GM19043 (cell line): ENCODE measurements at regions not wholly inside any gene's neighbourhood (a gene's known extent, or its start where the extent isn't known, plus 50 kb on each side); places are given as distances from the start of the nearest gene placed in this dataset.

Experiments
- ATAC-seq: cut with Tn5 transposase; IDR thresholded peaks from one replicate; pipeline ENCODE4 v1.9.1; 2021; ENCODE audit warnings: low read depth; ENCODE audit not compliant: unreplicated experiment

DNA sequence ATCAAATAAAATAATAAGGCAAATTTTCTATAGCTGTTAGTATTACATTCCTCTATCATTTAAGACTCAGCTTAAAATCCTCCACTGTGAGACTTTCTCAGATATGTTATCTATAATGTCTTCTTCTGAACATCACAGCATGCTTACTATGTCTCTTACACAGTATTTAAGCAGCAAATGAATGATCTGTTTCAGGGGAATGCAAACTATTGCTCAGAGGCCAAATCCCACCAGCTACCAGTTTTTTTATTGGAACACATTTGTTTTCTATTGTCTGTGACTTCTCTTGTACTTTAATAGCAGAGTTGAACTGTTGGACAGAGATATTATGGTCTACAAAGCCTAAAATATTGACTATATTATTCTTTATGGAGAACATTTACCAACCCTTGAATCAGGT lies 59.6 kb downstream of the C3orf38 start:
- no peak for ATAC-seq

DNA sequence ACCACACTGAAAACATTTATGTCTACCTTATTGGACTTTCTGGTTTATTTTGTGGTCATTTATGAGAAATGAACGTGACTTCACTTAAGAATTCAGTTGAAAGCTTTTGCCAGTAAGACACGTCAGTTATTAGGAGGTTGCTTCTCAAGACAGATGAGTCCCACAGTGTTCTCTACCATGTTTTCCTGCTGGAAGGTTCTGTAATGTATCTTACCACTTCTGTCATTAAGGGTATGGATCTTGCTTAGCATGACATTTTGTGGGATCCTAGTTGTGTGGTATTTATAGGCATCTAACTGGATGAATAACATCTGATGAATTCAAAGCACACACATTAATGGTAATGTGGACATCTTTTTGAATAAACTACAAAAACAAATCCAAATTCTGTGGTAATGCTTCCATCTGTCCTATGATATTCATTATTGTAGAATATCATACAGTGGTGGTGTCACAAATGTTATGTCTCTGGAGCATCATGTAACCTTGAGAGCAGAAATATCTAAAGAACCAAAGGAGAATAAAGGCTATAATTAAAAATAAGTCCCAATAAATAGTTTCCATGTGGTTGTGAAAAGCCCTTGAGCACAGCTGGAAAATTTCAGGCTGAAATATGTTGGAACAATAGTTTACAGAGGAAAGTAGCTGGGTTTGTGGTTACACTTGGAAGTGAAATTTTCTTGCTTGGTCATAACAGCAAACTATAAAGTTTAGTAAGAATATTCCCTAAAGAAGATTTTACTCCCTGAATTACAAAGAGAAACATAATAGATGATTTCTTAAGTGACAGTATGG lies 61.5 kb downstream of the C3orf38 start:
- ATAC-seq = no peak

DNA sequence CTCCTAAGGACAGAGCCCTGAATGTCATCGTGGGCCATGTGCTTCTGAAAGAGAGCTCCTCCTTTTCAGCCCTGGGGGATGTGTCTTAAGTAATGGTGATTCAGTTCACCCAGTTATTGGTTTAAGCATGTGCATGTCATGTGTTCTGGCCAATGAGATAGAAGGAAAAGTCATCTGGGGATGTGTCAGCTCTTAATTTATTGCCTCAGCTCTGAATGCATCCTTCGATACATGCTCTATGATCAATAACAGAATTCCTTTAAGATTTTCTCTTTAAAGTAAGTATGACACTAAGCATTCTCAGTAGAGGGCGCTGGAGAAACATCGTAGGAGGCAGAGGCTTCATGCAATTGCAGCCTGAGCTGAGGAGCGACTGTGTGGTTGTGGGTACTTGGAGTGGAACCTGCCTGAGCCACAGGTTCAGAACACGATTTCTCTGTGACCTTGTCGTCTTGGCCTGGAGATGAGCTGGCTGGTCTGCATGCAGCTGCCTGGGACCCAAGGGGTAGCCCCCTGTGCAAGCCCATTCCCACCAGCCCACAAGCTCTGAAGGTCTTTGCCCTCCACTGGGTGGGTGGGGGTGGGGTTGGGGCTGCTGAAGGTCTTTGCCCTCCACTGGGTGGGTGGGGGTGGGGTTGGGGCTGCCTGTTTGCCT lies 69.5 kb downstream of the C3orf38 start:
- ATAC-seq = peak; percentile 69

DNA sequence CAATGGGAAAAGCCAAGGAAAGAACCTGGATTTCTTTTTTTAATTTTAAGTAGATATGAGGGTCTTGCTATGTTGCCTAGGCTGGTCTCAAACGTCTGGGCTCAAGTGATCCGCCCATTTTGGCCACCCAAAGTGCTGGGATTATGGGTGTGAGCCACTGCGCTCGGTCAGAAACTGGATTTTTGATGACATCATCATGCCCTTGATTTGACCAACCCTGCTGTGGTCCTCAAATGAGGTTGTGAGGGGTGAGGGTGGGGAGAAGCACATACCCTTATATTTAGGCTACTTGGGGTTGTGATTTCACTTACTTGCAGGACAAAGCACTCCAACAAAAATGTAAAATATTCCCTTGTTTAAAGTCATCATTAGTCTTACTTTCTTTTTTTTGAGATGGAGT lies 70.4 kb downstream of the C3orf38 start:
- no peak for ATAC-seq

DNA sequence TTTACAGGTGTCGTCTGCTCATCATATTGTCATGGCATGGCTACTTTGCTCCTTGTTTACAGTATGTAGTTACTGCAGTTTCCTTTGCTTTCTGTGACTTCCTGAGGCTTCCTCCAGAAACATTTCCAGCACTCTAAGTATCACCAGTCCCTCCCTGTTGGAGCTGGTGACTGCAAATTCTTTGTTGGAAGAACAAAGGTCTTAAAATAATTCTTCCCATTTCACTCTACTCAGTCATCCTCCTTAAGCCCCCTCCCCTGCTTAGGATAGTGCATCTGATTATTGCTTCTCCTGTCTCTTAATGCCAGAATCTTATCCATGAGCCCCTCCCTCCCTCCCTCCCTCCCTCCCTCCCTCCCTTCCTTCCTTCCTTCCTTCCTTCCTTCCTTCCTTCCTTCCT lies 72.0 kb downstream of the C3orf38 start:
- ATAC-seq = no peak

DNA sequence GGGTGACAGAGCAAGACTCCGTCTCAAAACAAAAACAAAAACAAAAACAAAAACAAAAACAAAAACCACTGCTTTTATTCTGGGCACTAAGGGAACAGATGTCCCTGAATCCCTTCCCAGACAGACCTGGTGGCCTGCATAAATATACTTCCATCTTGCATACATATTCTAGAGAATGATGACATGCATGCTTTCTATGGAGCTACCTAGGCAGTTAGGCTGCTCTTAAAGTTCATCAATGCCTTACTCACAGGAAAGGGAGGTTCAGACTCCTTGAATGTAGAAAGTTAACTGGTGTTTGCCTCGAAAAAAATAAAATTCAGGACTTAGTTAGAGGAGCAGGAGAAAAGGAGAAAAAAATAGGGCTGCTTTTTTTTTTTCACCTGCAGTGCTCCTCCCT lies 72.6 kb downstream of the C3orf38 start:
- ATAC-seq = no peak

DNA sequence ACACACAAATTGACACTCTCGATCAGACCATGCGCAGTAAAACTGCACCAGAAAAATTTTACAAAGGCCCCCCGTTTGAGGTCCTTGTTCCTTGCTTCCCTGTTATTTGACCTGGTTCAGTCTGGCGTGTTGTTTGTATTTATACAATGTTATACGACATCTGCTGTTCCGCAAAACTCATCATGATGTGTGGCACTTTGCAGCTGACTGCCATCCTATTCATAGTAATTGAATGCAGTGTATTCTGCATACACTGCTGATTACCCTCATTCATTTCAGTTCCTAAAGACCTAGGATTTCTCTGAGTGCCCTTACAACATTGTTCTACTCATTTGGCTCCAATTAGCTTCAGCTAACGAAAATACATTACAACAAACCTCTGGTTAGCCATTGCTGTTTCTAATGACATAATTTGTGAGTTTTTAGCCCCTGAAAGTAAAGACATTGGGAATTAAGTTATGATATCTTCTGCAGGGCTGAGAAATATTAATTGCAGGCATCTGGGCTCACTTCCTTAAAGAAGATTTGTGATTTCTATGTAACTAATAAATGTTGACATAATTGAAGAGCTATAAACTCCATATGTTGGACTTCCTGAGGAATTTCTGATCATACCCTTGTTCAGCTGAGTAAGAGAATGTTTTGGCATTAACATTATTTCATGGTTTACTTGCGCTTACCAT lies 75.7 kb downstream of the C3orf38 start:
- no peak for ATAC-seq

DNA sequence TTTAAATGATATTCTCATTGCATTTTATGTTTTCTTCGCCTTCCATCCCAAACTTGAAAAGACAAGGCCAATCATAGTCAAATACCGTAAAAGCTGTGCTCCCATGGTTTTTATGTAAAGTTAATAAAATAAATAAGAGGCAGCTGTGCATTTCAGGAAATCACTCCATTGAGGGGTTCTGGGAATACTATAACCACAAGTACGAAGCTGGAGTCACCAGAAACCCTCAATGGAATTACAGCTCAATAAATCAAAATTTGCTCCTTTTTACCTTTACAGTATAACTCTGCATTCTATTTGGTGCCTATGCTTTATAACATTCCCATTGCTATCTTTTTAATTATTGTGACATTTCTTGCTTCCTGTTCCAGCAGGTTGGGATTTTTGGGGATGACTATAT lies 77.2 kb downstream of the C3orf38 start:
- ATAC-seq = no peak

DNA sequence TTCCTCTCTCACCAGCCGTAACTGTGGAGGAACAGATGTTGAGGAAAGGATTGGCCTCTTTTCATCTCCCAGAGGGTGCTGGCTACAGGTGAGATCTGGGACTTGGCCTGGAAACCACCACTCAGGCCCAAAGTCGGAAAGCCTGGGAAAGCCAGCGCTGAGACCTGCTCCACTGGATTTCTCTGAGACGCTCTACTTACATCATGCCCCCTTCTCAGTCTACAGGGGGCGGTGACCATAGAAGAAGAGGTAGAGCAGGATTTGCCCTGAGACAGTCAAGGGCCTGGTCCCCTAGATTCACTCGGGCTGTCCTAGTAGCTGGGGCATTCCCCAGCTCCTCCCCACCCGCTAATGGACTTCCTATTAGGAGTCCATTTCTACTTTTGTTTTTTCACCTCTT lies 80.9 kb downstream of the C3orf38 start:
- no peak for ATAC-seq

DNA sequence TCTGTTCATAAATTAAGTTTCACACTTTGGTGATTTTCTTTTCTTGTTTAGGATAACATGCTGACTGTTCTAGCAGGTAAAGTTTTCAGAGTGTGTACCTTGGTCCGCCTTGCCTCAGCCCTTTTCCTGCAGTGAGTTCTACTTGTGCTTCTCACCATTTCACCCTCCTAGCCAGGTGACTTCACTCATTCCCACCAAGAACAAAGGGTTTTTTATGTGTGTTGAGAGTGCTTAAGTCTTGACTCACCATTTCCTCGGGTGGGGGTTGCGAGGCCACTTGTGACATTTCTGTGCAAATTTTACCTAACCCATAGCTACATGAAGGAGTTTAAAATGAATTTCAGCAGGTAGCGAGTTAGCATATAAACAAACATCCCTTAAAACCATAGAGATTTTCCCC lies 81.4 kb downstream of the C3orf38 start:
- ATAC-seq = no peak

DNA sequence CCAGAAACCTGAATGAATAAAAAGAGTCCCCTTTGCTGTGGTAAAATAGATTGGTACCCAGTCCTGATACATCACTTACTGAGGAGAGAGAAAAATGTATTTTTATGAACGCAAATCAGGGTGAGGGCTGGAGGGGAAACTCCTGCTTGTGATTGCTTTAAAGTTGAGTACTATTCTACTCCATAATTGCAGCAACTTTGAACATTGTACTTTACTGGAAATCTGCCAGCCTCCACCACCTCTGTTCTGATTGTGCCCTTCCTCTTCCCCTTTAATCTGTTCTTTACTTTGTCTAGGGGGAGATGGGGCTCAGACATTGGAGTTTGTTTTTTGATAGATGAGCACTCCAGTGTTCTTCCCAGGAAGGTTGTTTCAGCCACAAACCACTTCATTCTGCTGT lies 81.9 kb downstream of the C3orf38 start:
- ATAC-seq = no peak

DNA sequence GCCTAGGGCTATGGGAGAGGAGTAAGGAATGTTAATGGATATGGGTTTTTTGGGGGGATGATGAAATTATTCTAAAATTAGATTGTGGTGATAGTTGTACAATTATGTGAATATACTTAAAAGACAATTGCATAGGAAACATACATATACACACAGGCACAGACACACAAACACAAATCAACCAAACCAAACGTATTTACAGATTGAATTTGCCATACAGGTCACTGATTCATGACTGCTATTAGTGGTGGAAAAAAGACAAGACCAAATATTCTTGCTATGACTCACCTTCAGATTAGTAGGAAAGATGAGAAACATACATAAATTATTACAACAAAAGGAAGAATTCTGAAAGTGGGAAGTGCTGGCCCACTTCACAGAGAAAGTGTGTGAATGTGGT lies 85.3 kb downstream of the C3orf38 start:
- no peak for ATAC-seq

DNA sequence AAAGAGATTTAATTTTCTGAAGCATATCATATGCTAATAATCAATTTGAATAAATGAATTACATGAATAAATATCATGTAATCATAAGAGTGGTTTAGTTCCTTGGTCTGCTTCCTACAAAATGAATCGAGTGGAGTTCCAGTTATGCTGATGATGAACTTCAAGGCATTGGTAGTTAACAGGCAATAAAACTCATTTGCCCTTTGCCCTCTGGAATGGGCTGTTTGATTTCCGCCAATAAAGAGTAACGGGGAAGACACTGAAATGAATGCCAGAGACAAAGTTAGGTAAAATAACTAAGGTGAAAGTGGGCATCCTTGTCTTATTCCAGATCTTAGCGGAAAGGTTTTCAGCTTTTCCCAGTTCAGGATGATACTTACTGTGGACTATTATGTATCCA lies 90.1 kb downstream of the C3orf38 start:
- no peak for ATAC-seq

DNA sequence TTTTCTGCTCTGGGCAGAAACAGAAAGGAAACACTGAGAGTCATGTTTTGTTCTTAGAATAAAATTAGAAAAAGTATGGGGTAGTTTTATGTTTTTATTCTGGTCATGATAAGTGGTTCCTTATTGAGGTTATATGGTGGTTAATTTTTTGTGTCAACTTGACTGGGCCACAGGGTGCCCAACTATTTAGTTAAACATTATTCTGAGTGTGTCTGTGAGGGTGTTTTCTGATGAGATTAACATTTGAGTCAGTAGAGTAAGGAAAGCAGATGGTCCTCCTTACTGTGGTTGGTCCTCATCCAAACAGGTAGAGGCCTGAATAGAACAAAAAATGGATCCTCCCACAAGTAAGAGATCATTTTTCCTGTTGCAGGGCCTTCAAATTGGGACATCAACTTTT lies 98.9 kb downstream of the C3orf38 start:
- no peak for ATAC-seq

DNA sequence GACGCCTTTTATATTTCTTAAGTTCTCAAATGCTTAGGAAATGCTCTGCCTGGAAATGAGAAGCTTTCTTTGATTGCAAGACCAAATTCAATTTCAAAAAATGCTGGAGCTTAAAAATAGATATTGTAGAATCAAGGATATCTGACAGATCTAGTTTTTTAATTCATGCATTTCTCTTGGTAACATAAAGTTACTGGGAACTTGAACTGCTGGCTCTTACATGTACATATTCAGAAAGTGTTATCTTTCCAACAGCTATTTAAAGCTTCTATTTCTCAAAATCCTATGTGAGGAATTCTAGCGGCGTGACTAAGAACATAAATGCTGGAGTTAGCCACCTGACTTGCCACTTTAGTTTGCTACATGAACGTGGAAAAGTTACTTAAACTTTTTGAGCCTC lies 109.3 kb downstream of the C3orf38 start:
- no peak for ATAC-seq

DNA sequence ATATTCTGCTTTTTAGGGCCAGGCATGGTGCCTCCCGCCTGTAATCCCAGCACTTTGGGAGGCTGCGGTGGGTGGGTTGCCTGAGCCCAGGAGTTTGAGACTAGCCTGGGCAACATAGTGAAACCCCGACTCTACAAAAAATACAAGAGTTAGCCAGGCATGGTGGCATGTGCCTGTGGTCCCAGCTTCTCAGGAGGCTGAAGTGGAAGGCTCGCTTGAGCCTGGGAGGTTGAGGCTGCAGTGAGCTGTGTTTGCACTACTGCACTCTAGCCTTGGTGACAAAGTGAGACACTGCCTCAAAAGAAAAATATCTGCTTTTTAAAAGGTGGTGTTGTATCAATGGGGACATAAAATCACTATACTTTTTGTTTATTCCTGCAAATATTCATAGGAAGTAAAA lies 112.8 kb downstream of the C3orf38 start:
- ATAC-seq = no peak

DNA sequence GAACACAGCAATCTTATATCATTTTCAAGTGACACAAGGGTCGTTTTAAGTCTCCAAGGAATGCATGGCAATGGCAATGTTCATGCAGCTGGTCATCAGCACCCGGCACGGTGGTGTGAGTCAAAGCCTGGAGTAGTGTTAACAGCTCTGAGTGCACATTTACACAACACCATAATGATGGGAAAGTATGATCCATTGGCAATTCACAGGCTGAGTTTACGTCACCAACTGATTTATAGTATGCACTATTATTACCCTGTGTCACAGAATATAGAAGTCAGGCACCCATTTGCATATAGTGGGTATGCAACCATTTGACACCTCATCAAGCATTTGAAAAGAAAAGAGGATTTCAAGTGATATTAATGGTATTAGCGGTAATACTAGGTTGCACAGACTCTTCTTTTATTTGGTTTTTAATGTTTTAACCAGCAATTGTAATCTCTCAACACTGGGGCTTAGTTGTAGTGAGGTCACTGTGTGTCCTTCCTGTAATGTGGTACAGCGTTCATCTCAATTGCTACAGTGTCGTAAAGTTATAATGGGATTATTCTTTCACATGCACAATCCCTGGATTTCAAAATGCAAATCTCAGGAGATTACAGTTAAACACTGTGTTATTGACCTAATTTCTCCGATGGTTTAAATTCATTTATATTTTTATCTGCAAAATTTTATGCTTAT lies 113.8 kb downstream of the C3orf38 start:
- no peak for ATAC-seq

DNA sequence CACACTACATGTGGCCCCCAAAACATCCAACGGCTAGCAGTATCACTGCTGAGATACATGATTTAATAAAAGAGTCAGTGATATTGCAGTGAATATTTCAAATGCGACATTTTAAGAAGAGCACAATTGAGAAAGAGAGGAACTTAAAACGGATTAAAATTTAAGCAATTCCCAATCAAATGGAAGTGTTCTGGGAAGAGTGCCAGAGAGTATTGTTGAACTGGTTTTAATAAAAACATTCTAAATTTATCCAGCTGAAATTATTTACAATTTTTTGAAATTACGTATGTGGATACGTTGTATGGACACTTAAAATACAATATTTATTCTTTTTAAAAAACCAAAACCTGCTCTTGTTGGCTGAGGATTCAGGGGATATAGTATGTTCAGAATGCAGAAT lies 117.7 kb downstream of the C3orf38 start:
- no peak for ATAC-seq

DNA sequence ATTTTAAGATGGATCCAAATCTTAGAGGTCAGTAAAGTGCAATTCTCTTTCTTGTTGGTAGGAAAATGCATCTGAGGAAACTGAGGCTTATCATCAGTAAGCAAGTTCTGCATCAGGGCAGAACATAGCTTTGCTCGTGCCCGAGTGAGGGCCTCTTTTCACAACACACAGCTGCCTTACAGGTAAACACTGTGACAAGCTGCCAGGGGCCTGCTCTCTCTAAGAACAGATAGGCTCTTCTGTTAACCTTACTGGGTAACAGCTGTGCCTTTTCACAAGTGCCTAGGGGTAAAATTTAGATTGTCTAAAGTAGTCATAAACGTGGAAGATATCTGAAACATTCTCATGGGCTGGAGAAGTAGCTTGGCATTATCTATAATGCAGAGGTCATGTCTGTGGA lies 118.1 kb downstream of the C3orf38 start:
- no peak for ATAC-seq

DNA sequence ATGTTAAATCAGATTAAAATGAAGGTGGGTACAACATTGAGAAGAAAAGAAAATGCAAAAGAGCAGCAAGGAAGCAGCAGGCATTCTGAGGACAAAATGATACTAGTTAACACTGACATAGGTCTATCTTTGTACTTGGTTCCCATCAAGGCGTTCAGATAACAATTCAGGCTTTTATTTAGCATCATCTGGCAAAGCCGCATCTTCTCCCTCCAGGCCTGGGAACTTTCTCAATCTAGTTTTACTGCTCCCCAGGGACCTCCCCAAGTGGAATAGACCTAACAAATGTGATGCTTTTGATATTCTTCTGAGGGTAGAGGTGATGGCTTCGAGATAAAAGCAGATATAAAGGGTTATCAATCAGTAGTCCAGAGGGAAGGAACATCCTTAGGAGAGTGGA lies 130.6 kb downstream of the C3orf38 start:
- ATAC-seq = no peak

DNA sequence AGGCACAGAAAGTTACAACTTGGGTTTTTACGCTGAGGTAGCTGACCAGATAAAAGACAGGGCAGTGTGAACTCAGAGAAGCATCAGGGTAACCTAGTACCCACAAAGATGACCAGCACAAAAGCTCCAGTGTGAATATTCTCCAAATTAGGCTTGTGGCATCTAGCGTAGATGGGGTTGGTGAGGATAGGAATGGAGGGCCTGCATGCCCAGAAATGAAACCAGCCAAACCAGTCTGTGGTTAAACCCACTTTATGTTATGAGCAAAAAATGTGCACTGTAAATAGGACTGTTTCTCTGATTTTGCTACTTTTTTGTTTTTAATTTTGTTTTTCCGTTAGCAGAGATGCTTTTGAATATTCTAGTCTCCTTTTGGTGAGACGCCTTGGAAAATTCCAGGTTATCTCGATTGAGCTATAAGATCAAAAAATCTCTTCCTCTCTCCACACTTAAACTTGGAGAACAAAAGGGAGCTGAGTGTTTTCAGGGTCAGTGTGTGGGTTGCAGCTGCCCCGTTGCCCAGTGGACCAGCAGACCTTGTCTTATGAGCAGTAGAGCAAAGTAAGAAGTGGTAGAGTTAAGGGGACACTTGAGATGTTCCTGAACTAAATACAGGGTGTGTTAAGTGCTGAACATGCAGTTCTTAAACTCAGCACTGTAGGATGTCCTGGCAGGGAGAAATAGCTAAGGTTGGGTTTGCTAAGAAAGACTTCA lies 132.9 kb downstream of the C3orf38 start:
- ATAC-seq = no peak
